Karpas-422 (cell line): ENCODE measurements at regions not wholly inside any gene's neighbourhood (a gene's known extent, or its start where the extent isn't known, plus 50 kb on each side); places are given as distances from the start of the nearest gene placed in this dataset.

Source experiments
- DNase-seq: peaks from one replicate; pipeline ENCODE4 v3.0.0-alpha.2; 2015
- H2AFZ ChIP-seq: fragments of 200-600 bp; sonication (generic); 2 replicates; pipeline ENCODE4 v1.6.1; 2014; ENCODE audit warnings: antibody characterized with exemption, low read length, mixed read lengths
- H3K27ac ChIP-seq: fragments of 200-600 bp; sonication (generic); 2 replicates; pipeline ENCODE4 v1.5.1; 2014; ENCODE audit warnings: mild to moderate bottlenecking, low read length, moderate library complexity
- H3K27me3 ChIP-seq: fragments of 200-600 bp; sonication (generic); 2 replicates; pipeline ENCODE4 v1.6.1; 2014; ENCODE audit warnings: low read length, mixed read lengths
- H3K36me3 ChIP-seq: fragments of 200-600 bp; sonication (generic); 2 replicates; pipeline ENCODE4 v1.6.1; 2014; ENCODE audit warnings: low read length, mixed read lengths; ENCODE audit not compliant: insufficient read depth
- H3K4me1 ChIP-seq: fragments of 200-600 bp; sonication (generic); 2 replicates; pipeline ENCODE4 v1.6.1; 2014; ENCODE audit warnings: mild to moderate bottlenecking, low read length, mixed read lengths
- H3K4me2 ChIP-seq: fragments of 200-600 bp; sonication (generic); 2 replicates; pipeline ENCODE4 v1.6.1; 2014; ENCODE audit warnings: low read length, low read depth, mild to moderate bottlenecking; ENCODE audit not compliant: poor library complexity, severe bottlenecking
- H3K4me3 ChIP-seq: fragments of 200-600 bp; sonication (generic); 2 replicates; pipeline ENCODE4 v1.5.1; 2014; ENCODE audit warnings: mild to moderate bottlenecking, antibody characterized with exemption, low read length, mixed read lengths
- H3K79me2 ChIP-seq: fragments of 200-600 bp; sonication (generic); 2 replicates; pipeline ENCODE4 v1.6.1; 2014; ENCODE audit warnings: mild to moderate bottlenecking, low read length, mixed read lengths
- H3K9ac ChIP-seq: fragments of 200-600 bp; sonication (generic); 2 replicates; pipeline ENCODE4 v1.6.0; 2014; ENCODE audit warnings: low read length
- H3K9me2 ChIP-seq: fragments of 200-600 bp; sonication (generic), shearing (Covaris generic); replicated peaks from 2 replicates; pipeline ENCODE4 v1.6.0; 2014; ENCODE audit warnings: mild to moderate bottlenecking, low read length, moderate library complexity; ENCODE audit not compliant: insufficient read depth
- H3K9me3 ChIP-seq: fragments of 300-700, 200-600 bp; sonication (generic); 2 replicates; pipeline ENCODE4 v1.6.1; 2014; ENCODE audit warnings: low read length, mixed read lengths
- H4K20me1 ChIP-seq: fragments of 200-600 bp; sonication (generic); 2 replicates; pipeline ENCODE4 v1.6.1; 2014; ENCODE audit warnings: mild to moderate bottlenecking, antibody characterized with exemption, low read length, low read depth; ENCODE audit not compliant: insufficient read depth

- Histone ChIP-seq H3K36me3 (no peaks in the 10 kb centered on the region), H3K79me2 (no peaks in the 10 kb centered on the region), H3K27ac (no peak overlapping the region), H3K4me2 (no peak overlapping the region), H3K27me3 (no peaks in the 10 kb centered on the region), H3K4me1 (no peaks in the 10 kb centered on the region), H3K9me3 (no peaks in the 10 kb centered on the region), H2AFZ (no peak overlapping the region), H4K20me1 (no peaks in the 10 kb centered on the region), H3K9me2 (no peaks in the 10 kb centered on the region), H3K9ac (no peak overlapping the region), H3K4me3 (no peak overlapping the region)
- no peak for DNase-seq
Observed at GRCh38 chr5:101676646-101677045, 619.4 kb downstream of the SLCO4C1 start.

GRCh38 chr5:101675510-101676219 is 620.4 kb downstream of the SLCO4C1 start:
- Histone ChIP-seq H3K4me2 (no peak overlapping the region), H3K27me3 (no peaks in the 10 kb centered on the region), H2AFZ (no peak overlapping the region), H4K20me1 (no peaks in the 10 kb centered on the region), H3K9me3 (no peaks in the 10 kb centered on the region), H3K9ac (no peak overlapping the region), H3K36me3 (no peaks in the 10 kb centered on the region), H3K79me2 (no peaks in the 10 kb centered on the region), H3K9me2 (no peaks in the 10 kb centered on the region), H3K4me1 (no peaks in the 10 kb centered on the region), H3K27ac (no peak overlapping the region), H3K4me3 (no peak overlapping the region)
- DNase-seq = no peak

- no peaks in the 10 kb centered on the region for H3K4me1 ChIP-seq
- no peak overlapping the region for H3K27ac ChIP-seq
- DNase-seq = no peak
- H3K9me2 ChIP-seq = no peaks in the 10 kb centered on the region
- no peaks in the 10 kb centered on the region for H3K79me2 ChIP-seq
- no peaks in the 10 kb centered on the region for H3K36me3 ChIP-seq
- no peaks in the 10 kb centered on the region for H3K27me3 ChIP-seq
- H2AFZ ChIP-seq = no peak overlapping the region
- H3K4me3 ChIP-seq = no peak overlapping the region
- no peaks in the 10 kb centered on the region for H3K9me3 ChIP-seq
- no peak overlapping the region for H3K4me2 ChIP-seq
- H4K20me1 ChIP-seq = no peaks in the 10 kb centered on the region
- H3K9ac ChIP-seq = no peak overlapping the region
Observed at GRCh38 chr5:101673120-101673519, 623.0 kb downstream of the SLCO4C1 start.

GRCh38 chr5:101664071-101664791 is 631.9 kb downstream of the SLCO4C1 start:
- H3K27me3 ChIP-seq = no peaks in the 10 kb centered on the region
- H3K9me3 ChIP-seq = no peaks in the 10 kb centered on the region
- H3K36me3 ChIP-seq = no peaks in the 10 kb centered on the region
- H3K9ac ChIP-seq = no peak overlapping the region
- no peak for DNase-seq
- no peak overlapping the region for H3K4me3 ChIP-seq
- H3K79me2 ChIP-seq = no peaks in the 10 kb centered on the region
- no peaks in the 10 kb centered on the region for H3K9me2 ChIP-seq
- H3K4me2 ChIP-seq = no peak overlapping the region
- no peaks in the 10 kb centered on the region for H4K20me1 ChIP-seq
- no peaks in the 10 kb centered on the region for H3K4me1 ChIP-seq
- H3K27ac ChIP-seq = no peak overlapping the region
- H2AFZ ChIP-seq = no peak overlapping the region

- H2AFZ ChIP-seq = no peak overlapping the region
- DNase-seq = no peak
- H3K9me2 ChIP-seq = no peaks in the 10 kb centered on the region
- H4K20me1 ChIP-seq = no peaks in the 10 kb centered on the region
- no peak overlapping the region for H3K27ac ChIP-seq
- no peak overlapping the region for H3K4me2 ChIP-seq
- no peaks in the 10 kb centered on the region for H3K79me2 ChIP-seq
- H3K4me3 ChIP-seq = no peak overlapping the region
- H3K36me3 ChIP-seq = no peaks in the 10 kb centered on the region
- H3K4me1 ChIP-seq = no peaks in the 10 kb centered on the region
- H3K9ac ChIP-seq = no peak overlapping the region
- no peaks in the 10 kb centered on the region for H3K9me3 ChIP-seq
- H3K27me3 ChIP-seq = no peaks in the 10 kb centered on the region
Observed at GRCh38 chr5:101663543-101663942, 632.5 kb downstream of the SLCO4C1 start.

GRCh38 chr5:101662263-101662662 is 633.8 kb downstream of the SLCO4C1 start:
- Histone ChIP-seq H2AFZ (no peak overlapping the region), H3K27me3 (no peaks in the 10 kb centered on the region), H3K9ac (no peak overlapping the region), H3K79me2 (no peaks in the 10 kb centered on the region), H3K4me1 (no peaks in the 10 kb centered on the region), H3K9me3 (no peaks in the 10 kb centered on the region), H3K36me3 (no peaks in the 10 kb centered on the region), H3K9me2 (no peaks in the 10 kb centered on the region), H4K20me1 (no peaks in the 10 kb centered on the region), H3K4me3 (no peak overlapping the region), H3K27ac (no peak overlapping the region), H3K4me2 (no peak overlapping the region)
- DNase-seq = no peak

- H4K20me1 ChIP-seq = no peaks in the 10 kb centered on the region
- no peak overlapping the region for H3K9ac ChIP-seq
- H3K9me2 ChIP-seq = no peaks in the 10 kb centered on the region
- H3K9me3 ChIP-seq = no peaks in the 10 kb centered on the region
- H3K4me1 ChIP-seq = no peaks in the 10 kb centered on the region
- H3K27ac ChIP-seq = no peak overlapping the region
- no peaks in the 10 kb centered on the region for H3K79me2 ChIP-seq
- H3K36me3 ChIP-seq = no peaks in the 10 kb centered on the region
- no peaks in the 10 kb centered on the region for H3K27me3 ChIP-seq
- no peak overlapping the region for H2AFZ ChIP-seq
- no peak overlapping the region for H3K4me3 ChIP-seq
- no peak for DNase-seq
- H3K4me2 ChIP-seq = no peak overlapping the region
Observed at GRCh38 chr5:101658433-101658832, 637.7 kb downstream of the SLCO4C1 start.

GRCh38 chr5:101653996-101654395 is 642.1 kb downstream of the SLCO4C1 start:
- Histone ChIP-seq H3K9ac (no peak overlapping the region), H3K9me2 (no peaks in the 10 kb centered on the region), H4K20me1 (no peaks in the 10 kb centered on the region), H3K4me1 (no peaks in the 10 kb centered on the region), H3K36me3 (no peaks in the 10 kb centered on the region), H3K4me2 (no peak overlapping the region), H3K27ac (no peak overlapping the region), H3K79me2 (no peaks in the 10 kb centered on the region), H2AFZ (no peak overlapping the region), H3K9me3 (no peaks in the 10 kb centered on the region), H3K4me3 (no peak overlapping the region), H3K27me3 (no peaks in the 10 kb centered on the region)
- no peak for DNase-seq
